ENCODE measurements at regions not wholly inside any gene's neighbourhood (a gene's known extent, or its start where the extent isn't known, plus 50 kb on each side); places are given as distances from the start of the nearest gene placed in this dataset.
A peak's percentile ranks its signal among the peaks of the same experiment; 100 is the strongest.

DNA sequence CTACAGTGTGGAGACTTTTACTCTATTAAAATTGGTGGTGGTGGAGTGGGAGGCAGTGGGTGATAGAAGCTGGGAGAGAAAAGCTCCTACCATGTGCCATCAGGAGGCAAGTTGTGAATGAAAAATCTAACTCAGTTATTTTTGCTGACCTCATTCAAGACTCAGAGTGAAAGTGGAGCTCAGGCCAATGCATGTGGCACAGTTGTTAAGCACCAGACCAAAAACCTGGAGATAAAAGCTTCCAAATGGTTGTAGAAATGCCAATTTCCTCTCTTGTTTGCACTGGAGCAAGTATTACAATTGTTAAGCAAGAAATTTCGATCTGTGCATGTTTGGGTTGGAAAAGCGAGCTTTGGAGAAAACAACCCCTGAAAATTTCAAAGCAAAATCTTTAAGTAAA is 81.5 kb upstream of the PRICKLE2 start:
- peak; percentile 45 for DNase-seq

DNA sequence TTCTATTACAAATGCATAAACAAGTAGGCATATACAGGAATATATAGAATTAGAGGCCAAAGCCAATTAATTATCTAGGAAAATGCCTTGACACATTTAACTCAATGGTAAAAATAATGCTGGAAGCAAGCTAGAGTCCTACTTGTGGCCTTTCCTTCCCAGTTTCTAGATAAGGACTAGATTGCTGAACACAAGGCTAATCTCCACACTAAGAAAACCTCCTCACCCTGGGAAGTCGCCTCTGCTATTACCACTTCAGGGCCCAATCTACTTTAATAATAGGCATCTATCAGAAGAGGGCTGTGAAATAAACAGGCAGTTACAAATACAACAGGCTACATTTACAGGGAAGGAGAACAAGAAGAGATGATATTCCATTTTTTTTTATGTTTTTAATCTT is 80.5 kb upstream of the PRICKLE2 start:
- DNase-seq = no peak

DNA sequence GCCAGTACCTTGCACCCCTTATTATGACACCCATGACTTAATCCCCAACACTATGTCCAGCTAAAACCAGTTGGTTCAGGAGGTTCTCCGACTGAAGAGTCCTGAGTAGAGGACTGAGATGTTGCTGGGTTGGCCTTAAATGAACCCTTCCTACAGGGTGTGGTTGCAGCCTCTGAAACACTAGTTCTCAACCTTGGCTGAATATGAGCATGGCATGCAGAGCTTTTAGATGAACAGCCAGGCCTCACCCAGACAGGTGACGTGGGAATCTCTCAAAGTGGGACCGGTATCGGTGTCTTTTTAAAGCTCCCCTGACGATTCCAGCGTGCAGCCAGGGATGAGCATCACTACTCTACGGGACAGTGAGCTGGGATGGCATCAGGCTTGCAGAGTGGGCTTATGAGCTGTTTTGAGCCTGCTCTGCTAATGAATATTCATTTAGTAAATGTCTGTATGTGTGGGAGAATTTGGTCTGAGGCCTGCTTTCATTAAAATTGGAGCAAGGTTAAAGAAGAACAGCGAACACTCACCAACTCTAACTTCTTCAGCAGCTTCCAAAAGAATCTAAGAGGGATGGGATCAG is 79.7 kb upstream of the PRICKLE2 start:
- DNase-seq = no peak

DNA sequence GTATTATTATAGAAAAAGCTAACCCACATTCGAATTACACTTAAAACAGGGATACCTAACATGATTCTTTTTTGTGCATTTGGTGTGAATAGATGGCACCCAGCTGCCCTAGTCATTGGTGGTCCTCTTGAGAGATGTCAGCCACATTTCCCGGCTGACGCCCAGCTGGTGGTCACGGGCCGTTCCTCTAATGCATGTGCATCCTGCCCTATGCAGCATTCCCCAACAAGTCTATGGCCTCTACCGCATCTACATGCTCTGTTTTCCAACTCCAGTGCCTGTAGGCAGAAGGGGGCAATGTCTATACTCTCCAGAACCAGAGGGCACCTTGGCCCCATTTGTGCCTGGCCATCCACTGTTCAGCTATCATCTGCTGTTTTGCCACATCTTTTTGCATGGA is 78.6 kb upstream of the PRICKLE2 start:
- no peak for DNase-seq

DNA sequence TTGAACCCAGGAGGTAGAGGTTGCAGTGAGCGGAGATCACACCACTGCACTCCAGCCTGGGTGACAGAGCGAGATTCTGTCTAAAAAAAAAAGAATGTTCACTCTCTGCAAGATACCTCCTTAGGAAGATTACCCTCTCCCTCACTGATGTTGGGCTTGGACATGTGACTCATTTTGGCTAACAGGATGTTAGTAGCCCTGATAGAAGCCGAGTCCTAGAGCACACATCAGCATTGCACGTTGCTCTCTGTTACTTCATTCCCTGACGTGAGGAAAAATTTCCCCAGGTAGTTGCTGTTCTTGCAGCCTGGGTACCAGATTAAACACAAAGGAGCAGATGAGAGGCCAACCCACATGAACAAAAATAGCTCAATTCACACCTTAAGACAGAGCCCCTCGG is 78.1 kb upstream of the PRICKLE2 start:
- no peak for DNase-seq

DNA sequence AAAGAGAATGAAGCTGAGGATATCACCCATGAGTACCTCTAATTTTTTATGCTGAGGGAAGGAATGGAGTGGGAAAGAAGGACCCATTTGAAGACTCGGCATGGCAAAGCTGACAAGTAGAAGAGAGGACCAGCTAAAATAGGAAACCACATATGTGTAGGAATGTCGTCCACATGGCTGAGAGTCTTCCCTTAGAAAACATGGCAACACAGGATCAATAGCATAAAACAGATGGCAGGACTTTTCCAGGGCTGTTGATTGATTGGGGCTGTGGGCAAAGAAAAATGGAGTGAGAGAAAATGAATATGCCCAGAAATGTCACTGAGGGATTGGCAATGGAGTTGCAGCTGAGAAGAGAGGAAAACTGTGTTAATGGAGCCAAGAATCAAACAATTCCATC is 76.2 kb upstream of the PRICKLE2 start:
- DNase-seq = no peak

DNA sequence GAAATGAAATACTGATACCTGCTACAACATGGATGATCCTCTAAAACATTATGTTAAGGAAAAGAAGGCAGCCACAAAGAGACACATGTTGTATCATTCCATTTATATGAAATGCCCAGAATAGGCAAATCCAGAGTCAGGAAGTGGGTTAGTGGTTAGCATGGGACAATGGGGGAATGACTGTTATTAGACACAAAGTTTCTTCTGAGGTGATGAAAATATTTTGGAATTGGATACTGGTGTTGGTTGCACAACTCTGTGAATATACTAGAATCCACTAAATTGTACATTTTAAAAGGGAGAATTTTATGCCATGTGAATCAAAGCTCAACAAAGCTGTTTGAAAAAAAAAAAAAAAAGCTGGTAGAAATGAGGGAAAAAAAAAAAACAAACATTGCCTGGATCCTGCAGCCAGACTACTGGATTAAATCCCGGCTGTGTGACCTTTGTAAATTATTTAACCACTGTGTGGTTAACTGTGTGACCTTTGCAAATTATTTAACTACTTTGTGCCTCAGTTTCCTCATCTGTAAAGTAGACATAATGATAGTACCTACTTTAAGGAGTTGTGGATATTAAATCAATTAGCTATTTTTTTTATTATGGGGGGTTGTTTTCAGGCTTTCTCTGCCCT is 75.6 kb upstream of the PRICKLE2 start:
- no peak for DNase-seq

DNA sequence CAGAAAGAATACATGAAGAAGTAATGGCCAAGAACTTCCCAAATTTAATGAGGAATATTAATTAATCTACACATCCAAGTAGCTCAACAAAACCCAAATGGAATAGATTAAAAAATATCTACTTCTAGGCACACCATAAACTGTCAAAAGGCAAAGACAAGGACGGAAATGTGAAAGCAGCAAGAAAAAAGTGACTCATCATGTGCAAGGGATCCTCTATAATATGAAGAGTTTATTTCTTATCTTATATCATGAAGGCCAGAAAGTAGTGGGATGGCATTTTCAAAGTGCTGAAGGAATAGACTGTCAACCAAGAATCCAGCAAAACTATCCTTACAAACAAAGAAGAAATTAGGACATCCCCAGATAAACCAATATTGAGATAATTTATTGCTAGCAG is 73.9 kb upstream of the PRICKLE2 start:
- no peak for DNase-seq

DNA sequence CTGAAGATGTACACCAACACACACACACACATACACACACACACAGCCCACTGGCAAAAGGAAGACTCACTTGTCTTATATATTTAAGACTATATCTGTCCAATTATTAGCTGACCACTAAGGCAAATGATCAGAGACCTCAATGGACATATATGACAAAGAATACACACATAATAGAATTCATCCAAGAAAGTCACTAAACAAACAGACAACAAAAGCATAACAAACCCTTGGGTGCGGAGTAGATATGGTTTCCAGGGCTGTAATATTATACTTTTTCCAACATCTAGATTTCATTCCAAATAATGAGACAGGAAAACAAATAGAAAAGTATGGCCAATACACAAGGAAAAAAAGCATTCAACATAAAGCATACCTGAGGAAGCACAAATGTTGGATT is 72.3 kb upstream of the PRICKLE2 start:
- DNase-seq = no peak

DNA sequence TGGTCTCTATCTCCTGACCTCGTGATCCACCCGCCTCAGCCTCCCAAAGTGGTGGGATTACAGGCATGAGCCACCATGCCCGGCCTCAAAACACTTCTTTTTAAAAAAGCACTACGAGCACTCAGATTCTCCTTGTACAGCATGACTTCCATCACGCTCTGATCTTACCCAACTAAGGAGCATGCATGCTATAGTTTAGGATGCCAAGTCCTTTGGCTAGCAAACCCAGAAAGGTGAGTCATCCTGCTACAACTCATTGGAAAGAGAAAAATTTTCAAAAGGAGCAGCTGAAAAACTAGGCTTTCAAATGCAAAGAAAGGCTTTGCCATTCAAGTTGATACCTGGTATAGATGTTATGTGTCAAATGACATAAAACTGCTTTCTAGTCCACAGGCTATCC is 70.3 kb upstream of the PRICKLE2 start:
- DNase-seq = no peak

DNA sequence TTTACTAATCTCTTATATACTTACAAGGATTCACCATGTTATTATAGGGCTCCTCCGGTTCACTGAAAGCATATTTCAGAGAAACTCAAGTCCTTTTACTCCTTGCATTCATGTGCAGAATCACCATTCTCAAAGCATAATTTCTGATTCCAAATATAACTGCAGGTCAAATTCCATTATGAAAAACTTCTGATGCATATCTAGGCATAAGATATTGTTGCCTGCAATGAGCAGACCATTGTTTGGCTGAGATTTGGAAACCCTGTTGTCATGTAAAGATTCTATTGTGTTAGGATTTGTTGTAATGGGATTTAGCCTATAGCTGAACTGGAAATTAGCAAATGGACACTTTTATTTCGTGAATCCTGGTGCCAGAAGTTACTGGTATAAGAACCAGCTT is 69.5 kb upstream of the PRICKLE2 start:
- no peak for DNase-seq

DNA sequence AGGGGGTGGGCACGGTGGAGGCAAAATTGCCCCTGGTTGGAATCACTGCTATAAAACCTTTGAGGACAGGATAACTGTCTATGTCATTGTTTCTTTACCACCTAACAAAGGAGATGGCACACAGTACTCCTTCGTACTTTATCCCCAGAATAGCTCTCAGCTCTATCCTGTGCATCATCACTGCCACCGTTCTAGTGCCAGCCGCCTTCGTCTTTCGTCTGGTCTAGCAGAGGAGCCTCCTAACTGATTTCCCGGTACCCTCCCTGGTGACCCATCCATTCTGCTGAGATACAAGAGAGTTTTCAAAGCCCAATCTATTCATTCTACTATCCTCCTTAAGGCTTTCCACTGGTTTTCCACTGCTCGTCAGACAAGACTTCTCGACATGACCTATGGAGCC is 67.9 kb upstream of the PRICKLE2 start:
- DNase-seq = no peak

DNA sequence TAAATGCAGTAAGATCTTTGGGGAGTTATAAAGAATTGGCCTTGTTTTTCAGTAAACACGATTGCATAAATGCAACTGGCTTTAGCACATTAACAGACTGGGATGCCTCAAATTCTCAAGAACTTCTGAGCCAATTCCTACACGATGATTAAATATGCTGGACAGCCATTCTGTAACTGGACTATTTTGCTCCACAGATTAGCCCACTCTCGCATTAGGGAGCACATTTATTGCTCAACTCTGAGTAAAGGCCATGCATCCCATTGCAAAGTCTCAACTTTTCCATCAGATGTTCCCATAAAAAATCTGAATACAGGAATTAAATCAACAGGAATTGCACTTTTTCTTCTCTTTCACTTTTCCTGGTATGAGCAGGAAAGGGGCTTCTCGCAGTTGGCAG is 66.7 kb upstream of the PRICKLE2 start:
- no peak for DNase-seq

DNA sequence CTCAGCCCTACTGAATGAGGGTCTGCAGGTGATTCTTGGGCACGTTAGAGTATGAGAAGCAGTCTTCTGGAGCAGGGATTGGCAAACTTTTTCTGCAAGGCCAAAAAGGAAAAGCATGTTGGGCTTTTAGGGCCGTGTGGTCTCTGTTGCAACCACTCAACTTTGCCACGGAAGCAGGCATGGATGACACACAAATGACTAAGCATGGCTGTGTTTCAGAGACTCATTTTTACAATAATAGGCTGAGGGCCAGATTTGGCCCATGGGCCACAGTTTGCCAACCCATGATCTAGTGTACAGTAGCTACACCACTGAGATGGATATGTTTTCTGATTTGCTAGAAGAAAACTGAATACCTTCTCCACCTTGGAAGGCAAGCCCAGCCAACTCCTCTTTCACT is 66.1 kb upstream of the PRICKLE2 start:
- DNase-seq = no peak

DNA sequence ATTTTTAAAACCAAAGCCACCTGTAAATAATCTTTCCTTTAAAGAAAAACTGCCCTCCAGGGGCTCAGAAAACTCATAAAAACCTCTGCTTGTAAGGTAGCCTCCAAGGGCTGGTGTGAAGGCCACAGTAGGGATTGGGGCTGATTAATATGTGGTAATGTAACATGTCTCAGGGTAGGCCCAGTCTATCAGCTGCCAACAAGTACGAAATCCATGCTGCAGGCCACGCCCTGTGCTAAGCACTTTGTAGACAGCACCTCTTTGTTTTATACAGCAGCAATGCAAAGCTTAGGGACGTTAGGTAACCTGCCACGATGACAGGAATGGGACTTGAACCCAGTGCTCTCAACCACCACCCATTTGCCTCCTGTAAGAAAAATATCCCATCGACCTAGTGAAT is 65.6 kb upstream of the PRICKLE2 start:
- DNase-seq = no peak

DNA sequence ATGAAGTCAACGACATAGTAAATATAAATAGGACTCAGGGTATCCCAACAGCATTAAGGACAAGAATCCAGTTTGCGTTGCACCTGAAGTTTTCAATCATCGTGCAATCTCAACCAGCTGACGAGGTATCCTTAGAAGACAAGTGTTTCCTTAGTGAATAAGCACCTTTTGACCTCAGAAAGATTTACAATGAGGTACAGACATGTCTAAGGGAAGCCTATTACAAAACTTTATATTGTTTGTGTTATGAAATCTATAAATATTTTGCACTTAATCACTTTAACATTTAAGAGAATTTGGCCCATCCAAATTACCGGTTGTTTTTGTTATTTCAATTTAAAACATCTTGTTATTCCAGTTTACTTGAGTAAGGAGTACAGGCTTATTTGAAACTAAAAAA is 64.9 kb upstream of the PRICKLE2 start:
- DNase-seq = no peak

DNA sequence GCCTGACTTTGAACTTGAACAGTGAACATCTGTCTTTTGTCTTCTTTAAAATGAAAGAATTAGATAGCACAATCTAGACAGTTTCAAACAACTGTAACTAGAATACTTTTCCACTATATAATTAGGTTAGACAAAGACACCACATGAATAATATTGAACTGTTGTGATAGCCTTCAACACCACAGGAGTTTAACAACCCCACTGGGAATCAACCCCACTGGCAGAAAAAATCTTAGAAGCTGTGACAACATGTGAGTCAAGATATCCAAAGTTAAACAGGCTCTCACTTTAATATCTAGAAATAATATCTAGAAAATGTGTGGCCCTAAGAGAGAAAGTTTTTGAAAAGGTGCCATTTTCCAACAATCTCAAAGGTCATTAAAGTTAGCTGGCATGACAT is 64.4 kb upstream of the PRICKLE2 start:
- DNase-seq = no peak

DNA sequence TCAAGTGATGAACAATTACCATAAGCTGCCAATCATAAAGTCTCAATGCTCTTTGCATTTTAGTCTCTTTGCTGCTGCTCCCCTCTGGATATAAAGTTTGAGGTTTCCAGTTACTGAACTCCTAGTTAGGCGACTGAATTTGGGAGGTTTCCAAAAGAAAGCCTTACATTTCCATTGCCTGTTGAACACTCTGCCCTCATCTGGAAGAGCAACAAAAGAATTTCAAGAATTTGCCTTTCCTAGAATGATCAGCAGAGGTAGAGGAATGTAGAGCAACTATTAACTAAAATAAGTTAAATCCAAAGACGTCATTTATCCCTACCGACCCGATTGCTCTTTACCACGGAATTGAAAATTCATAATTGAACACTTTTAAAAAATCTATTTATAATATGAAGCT is 53.4 kb upstream of the PRICKLE2 start:
- no peak for DNase-seq

DNA sequence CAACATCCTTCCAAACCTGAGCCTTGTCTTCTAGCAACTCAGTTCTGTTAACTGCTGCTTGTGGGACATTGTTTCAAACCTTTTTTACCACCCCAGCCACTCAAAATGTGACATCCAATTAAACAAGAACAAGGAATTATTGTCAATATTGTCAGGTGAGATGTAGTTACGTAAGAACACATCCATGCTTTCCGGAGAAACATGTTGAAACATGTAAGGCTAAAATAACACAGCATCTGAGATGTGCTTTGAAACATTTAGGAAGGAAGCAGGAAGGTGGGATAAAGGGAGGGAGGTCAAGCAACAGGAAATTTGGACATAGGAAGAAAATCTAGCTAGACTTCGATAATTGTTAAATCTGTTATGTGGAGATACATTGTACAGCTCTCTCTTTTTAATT is 50.9 kb upstream of the PRICKLE2 start:
- DNase-seq = no peak
